Smooth muscle cell (in vitro differentiated cells): ENCODE measurements at regions not wholly inside any gene's neighbourhood (a gene's known extent, or its start where the extent isn't known, plus 50 kb on each side); places are given as distances from the start of the nearest gene placed in this dataset.

Source experiments
- DNase-seq: peaks from one replicate; lab custom pipeline; 2025; ENCODE audit not compliant: unreplicated experiment; lab: John Stamatoyannopoulos, UW
- H2AFZ ChIP-seq: fragments of 200-600 bp; sonication (generic); 2 replicates; pipeline ENCODE4 v1.6.0; 2016; ENCODE audit warnings: antibody characterized with exemption, low read depth, mild to moderate bottlenecking
- H3F3A ChIP-seq: fragments of 200-600 bp; sonication (generic); 2 replicates; pipeline ENCODE4 v1.6.0; 2017; ENCODE audit warnings: antibody characterized with exemption, low read depth
- H3K27ac ChIP-seq: fragments of 200-600 bp; sonication (generic); 2 replicates; pipeline ENCODE4 v1.5.1; 2016; ENCODE audit warnings: low read depth, mild to moderate bottlenecking
- H3K27me3 ChIP-seq: fragments of 200-600 bp; sonication (generic); 2 replicates; pipeline ENCODE4 v1.6.1; 2016; ENCODE audit warnings: low read depth, mild to moderate bottlenecking
- H3K36me3 ChIP-seq: fragments of 200-600 bp; sonication (generic); 2 replicates; pipeline ENCODE4 v1.5.1; 2016; ENCODE audit warnings: low read depth
- H3K4me1 ChIP-seq: fragments of 200-600 bp; sonication (generic); 2 replicates; pipeline ENCODE4 v1.5.1; 2016; ENCODE audit warnings: low read depth
- H3K4me2 ChIP-seq: fragments of 200-600 bp; sonication (generic); 2 replicates; pipeline ENCODE4 v1.6.0; 2016; ENCODE audit warnings: mild to moderate bottlenecking
- H3K4me3 ChIP-seq: fragments of 200-600 bp; sonication (generic); 2 replicates; pipeline ENCODE4 v1.5.1; 2016; ENCODE audit warnings: mild to moderate bottlenecking
- H3K79me2 ChIP-seq: fragments of 200-600 bp; sonication (generic); 2 replicates; pipeline ENCODE4 v1.6.0; 2016; ENCODE audit warnings: low read depth, mild to moderate bottlenecking
- H3K9ac ChIP-seq: fragments of 200-600 bp; sonication (generic); 2 replicates; pipeline ENCODE4 v1.6.0; 2016; ENCODE audit warnings: low read depth
- H3K9me3 ChIP-seq: fragments of 200-600 bp; sonication (generic); replicated peaks from 2 replicates; pipeline ENCODE4 v1.5.1; 2016; ENCODE audit warnings: low read depth
- H4K20me1 ChIP-seq: fragments of 200-600 bp; sonication (generic); 2 replicates; pipeline ENCODE4 v1.6.0; 2016; ENCODE audit warnings: low read depth
- WGBS: methylation state at CpG from one replicate; pipeline ENCODE4 v1.1.7; 2016; ENCODE audit warnings: low lambda C conversion rate; 5-methylcytosine and 5-hydroxymethylcytosine counted together
- TF ChIP-seq, protein P1 (sequence below): fragments of 200-600 bp; sonication (generic); IDR thresholded peaks from 2 replicates; pipeline ENCODE4 v1.5.1; 2017; ENCODE audit warnings: borderline replicate concordance, mild to moderate bottlenecking, antibody characterized with exemption; ENCODE audit not compliant: insufficient read depth, poor library complexity, severe bottlenecking

DNA sequence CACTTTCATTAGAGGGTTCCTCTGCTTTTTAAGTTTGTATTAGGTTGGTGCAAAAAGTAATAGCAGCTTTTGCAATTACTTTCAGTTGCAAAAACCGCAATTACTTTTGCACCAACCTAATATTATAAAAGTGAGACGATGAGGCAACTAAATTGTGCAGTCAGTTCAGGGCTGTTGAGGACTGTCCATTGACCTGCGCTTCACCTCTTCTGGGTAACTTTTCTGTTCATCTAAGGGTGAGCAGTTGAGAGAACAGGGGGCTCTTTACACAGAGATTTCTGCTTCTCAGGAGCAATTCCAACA lies 191.3 kb downstream of the AACS start:
- no peaks in the 10 kb centered on the region for H3K9me3 ChIP-seq
- 95% methylated on average over 3 of the region's 3 CpGs for WGBS
- TF ChIP-seq, protein P1, sequence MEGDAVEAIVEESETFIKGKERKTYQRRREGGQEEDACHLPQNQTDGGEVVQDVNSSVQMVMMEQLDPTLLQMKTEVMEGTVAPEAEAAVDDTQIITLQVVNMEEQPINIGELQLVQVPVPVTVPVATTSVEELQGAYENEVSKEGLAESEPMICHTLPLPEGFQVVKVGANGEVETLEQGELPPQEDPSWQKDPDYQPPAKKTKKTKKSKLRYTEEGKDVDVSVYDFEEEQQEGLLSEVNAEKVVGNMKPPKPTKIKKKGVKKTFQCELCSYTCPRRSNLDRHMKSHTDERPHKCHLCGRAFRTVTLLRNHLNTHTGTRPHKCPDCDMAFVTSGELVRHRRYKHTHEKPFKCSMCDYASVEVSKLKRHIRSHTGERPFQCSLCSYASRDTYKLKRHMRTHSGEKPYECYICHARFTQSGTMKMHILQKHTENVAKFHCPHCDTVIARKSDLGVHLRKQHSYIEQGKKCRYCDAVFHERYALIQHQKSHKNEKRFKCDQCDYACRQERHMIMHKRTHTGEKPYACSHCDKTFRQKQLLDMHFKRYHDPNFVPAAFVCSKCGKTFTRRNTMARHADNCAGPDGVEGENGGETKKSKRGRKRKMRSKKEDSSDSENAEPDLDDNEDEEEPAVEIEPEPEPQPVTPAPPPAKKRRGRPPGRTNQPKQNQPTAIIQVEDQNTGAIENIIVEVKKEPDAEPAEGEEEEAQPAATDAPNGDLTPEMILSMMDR, result no peak

GRCh38 chr12:125259178-125259867 lies 194.1 kb downstream of the AACS start:
- Histone ChIP-seq H2AFZ (no peak overlapping the region), H3K27ac (no peak overlapping the region), H4K20me1 (no peaks in the 10 kb centered on the region), H3K36me3 (no peaks in the 10 kb centered on the region), H3K4me1 (peaks cover 4% of the 10 kb centered on the region), H3K4me2 (no peak overlapping the region), H3K79me2 (no peaks in the 10 kb centered on the region), H3K9me3 (no peaks in the 10 kb centered on the region), H3F3A (no peaks in the 10 kb centered on the region), H3K27me3 (no peaks in the 10 kb centered on the region), H3K9ac (no peak overlapping the region), H3K4me3 (no peak overlapping the region)
- WGBS, result 84% methylated on average over 15 of the region's 15 CpGs
- TF ChIP-seq, protein P1, result no peak
- DNase-seq, result no peak

More for the DNA sequence above, 191.3 kb downstream of the AACS start:
- H3K79me2 ChIP-seq, result no peaks in the 10 kb centered on the region
- no peak overlapping the region for H2AFZ ChIP-seq
- H3K9ac ChIP-seq, result no peak overlapping the region
- no peak overlapping the region for H3K27ac ChIP-seq
- no peaks in the 10 kb centered on the region for H4K20me1 ChIP-seq
- H3K4me3 ChIP-seq, result no peak overlapping the region
- no peak overlapping the region for H3K4me2 ChIP-seq
- no peaks in the 10 kb centered on the region for H3K4me1 ChIP-seq
- no peaks in the 10 kb centered on the region for H3K36me3 ChIP-seq
- H3F3A ChIP-seq, result no peaks in the 10 kb centered on the region
- DNase-seq, result no peak
- H3K27me3 ChIP-seq, result no peaks in the 10 kb centered on the region

- H4K20me1 ChIP-seq, result no peaks in the 10 kb centered on the region
- no peak overlapping the region for H3K4me3 ChIP-seq
- no peaks in the 10 kb centered on the region for H3K36me3 ChIP-seq
- no peaks in the 10 kb centered on the region for H3F3A ChIP-seq
- H3K27me3 ChIP-seq, result no peaks in the 10 kb centered on the region
- no peak overlapping the region for H3K4me2 ChIP-seq
- H3K79me2 ChIP-seq, result no peaks in the 10 kb centered on the region
- H3K27ac ChIP-seq, result no peak overlapping the region
- no peak overlapping the region for H3K9ac ChIP-seq
- H3K4me1 ChIP-seq, result peaks cover 4% of the 10 kb centered on the region
- TF ChIP-seq, protein P1, result no peak
- 77% methylated on average over 4 of the region's 4 CpGs for WGBS
- H3K9me3 ChIP-seq, result no peaks in the 10 kb centered on the region
- no peak overlapping the region for H2AFZ ChIP-seq
- DNase-seq, result no peak
Measured at GRCh38 chr12:125262851-125263250, 197.6 kb downstream of the AACS start.

GRCh38 chr12:125263385-125263784 lies 198.2 kb downstream of the AACS start:
- no peaks in the 10 kb centered on the region for H3F3A ChIP-seq
- WGBS, result 92% methylated on average over 8 of the region's 8 CpGs
- no peaks in the 10 kb centered on the region for H4K20me1 ChIP-seq
- no peak overlapping the region for H3K27ac ChIP-seq
- H3K36me3 ChIP-seq, result no peaks in the 10 kb centered on the region
- no peaks in the 10 kb centered on the region for H3K27me3 ChIP-seq
- no peak overlapping the region for H2AFZ ChIP-seq
- H3K79me2 ChIP-seq, result no peaks in the 10 kb centered on the region
- H3K9me3 ChIP-seq, result no peaks in the 10 kb centered on the region
- H3K4me1 ChIP-seq, result peaks cover 4% of the 10 kb centered on the region
- no peak overlapping the region for H3K9ac ChIP-seq
- DNase-seq, result no peak
- TF ChIP-seq, protein P1, result no peak
- no peak overlapping the region for H3K4me3 ChIP-seq
- no peak overlapping the region for H3K4me2 ChIP-seq
